HG03439 (cell line): ENCODE measurements at regions not wholly inside any gene's neighbourhood (a gene's known extent, or its start where the extent isn't known, plus 50 kb on each side); places are given as distances from the start of the nearest gene placed in this dataset.

Experiments used
- ATAC-seq: cut with Tn5 transposase; IDR thresholded peaks from one replicate; pipeline ENCODE4 v1.9.1; 2021; ENCODE audit warnings: mild to moderate bottlenecking, moderate library complexity; ENCODE audit not compliant: unreplicated experiment

DNA sequence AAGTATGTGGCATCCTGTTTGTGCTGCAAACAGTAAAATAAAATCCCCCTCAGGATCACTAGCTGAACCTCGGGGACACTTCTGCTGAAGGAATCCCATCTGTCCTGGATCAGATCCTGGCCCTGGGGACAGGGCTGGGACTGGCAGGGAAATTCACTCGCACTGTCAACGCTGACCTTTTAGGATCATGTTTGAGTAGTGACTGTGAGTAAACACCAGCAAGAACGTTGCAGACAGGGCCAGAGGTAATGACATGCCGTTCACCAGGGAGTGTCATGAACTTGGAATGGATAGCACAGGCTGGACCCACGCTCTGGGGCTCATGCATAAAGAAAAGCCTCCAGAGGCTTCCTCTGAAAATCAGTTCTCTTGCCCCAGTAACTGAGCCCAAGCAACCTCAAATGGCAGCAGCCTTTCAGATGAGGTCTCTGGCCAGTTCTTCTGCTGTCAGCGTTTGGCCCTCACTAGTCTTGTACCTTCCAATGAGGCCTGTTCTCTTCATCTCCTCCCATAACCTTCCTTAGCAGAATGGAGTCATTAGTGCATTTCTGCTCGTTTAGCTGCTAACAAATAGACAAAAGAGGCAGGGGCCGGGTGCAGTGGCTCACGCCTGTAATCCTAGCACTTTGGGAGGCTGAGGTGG lies 51.0 kb upstream of the BARX2 start:
- no peak for ATAC-seq

DNA sequence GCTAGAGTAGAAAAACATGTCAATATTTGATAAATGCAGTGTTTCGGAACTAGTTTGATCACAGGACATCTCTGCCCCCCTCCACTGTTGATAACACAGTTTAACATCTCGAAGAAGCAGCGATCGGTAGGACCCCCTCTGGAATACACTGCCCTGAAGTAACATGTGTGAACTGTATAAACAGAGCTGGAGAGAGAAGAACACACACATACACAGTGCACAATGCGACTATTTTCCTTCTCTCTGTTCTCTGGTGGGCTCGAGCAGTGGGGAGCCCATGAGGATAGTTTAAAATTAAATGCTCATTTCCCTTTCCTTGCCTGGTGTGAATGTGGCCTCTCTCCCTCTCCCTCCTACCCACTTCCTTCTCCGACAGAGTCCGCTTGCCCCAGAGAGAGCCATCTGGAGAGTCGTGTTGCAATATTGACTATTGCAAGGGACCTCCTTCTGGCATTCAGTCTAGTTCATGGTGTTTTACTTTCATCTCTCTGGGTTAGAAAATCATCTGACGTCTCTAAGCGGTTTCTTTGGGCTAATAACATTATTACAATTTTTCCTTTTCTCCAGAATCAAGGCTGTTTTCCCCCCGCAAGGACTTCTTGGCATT lies 51.6 kb upstream of the BARX2 start:
- ATAC-seq = no peak

GRCh38 chr11:129322941-129323340 lies 52.7 kb upstream of the BARX2 start:
- no peak for ATAC-seq

GRCh38 chr11:129321076-129321475 lies 54.6 kb upstream of the BARX2 start:
- no peak for ATAC-seq

- no peak for ATAC-seq
These were observed 55.2 kb upstream of the BARX2 start for GRCh38 chr11:129320494-129320893.

- no peak for ATAC-seq
These were observed 55.9 kb upstream of the BARX2 start for GRCh38 chr11:129319751-129320150.

DNA sequence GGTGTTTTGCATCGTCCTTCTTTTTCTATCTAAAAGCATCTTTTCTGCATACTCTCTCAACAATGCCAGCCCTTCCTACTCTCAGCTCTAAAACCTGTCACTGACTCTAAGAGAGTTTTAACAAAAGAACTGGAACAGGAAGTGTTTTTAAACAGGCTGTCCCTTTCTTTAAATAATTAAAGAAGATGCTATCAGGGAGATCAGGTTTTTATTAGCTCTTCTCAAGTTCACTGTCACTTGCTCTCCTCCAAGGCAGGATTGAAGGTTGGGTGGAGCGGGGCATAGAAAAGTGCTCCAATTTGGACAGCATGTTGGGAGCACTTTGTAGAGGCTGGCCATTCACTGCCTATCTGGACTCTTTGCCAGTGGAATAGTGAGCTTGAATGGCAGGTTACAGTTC lies 56.4 kb upstream of the BARX2 start:
- ATAC-seq = no peak

DNA sequence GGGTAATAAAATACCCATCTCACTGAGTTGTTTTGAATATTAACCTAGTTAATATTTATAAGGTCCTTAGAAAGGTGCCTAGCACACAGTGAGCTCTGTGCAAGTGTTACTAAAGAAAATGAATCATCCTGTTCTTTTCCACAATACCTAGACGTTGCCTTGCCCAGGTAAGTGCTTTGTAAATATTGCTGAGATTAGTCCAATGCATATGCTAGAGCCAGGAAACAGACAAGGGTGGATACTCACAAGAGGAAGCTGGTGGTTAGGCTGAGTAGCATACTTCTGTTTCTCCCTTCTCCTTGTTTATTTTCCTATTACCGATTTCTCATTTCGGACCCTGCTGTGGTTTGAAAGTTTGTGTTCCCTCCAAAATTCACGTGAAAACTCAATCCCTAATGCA lies 58.1 kb upstream of the BARX2 start:
- no peak for ATAC-seq

DNA sequence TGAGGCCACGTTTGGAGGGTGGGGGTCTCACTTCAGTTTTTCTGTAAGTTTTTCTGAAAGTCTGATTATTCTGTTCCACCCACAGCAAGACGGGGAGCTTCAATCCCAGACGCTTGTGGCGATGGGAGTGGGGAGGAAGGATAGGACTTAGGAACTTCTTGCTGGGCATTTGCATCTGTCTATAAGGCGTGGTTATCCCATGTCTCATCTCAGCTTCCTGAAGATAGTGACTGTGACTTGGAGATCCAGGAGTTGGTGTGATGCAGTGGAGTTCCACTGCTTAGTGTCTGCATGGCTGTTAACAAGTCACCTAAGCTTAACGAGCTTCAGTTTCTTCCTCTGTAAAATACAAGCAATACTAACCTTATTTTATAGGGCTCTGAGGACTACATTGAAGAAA lies 58.9 kb upstream of the BARX2 start:
- no peak for ATAC-seq

GRCh38 chr11:129315781-129316579 lies 59.7 kb upstream of the BARX2 start:
- ATAC-seq = no peak

GRCh38 chr11:129314371-129314770 lies 61.3 kb upstream of the BARX2 start:
- no peak for ATAC-seq

DNA sequence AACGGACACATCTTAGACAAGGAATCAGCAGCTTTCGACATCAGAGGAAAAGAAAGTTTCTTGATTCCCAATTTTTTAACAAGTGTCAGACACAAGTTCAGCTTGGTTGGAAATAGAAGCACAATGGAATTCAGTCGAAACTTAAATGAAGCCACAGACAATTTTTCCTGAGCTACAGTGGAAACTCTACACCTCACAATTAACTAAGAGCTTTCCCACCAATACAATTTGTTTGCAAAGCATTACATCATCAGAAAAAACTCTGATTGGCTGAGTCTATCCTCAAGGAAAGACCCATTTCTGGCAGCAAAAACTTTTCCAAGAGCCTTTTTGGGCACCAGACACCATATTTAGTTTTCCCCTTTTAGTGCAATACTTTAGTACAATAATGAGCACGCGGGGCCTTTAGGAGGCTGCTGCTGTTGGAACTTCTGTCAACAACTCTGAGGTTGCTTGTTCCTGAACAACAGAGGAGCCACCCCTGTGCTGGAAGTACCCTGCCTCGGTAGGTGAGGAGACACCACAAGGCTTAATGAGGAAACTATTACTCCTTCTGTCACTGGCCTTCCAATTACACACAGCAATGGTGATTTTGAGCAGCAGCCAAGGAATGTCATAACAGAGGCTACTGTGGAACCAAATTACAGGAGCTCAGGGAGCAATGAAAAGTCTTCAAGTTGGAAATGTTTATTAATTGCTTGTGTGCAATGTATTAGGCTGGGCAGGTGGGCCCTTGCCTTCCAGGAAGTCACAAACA lies 61.9 kb upstream of the BARX2 start:
- ATAC-seq = no peak

DNA sequence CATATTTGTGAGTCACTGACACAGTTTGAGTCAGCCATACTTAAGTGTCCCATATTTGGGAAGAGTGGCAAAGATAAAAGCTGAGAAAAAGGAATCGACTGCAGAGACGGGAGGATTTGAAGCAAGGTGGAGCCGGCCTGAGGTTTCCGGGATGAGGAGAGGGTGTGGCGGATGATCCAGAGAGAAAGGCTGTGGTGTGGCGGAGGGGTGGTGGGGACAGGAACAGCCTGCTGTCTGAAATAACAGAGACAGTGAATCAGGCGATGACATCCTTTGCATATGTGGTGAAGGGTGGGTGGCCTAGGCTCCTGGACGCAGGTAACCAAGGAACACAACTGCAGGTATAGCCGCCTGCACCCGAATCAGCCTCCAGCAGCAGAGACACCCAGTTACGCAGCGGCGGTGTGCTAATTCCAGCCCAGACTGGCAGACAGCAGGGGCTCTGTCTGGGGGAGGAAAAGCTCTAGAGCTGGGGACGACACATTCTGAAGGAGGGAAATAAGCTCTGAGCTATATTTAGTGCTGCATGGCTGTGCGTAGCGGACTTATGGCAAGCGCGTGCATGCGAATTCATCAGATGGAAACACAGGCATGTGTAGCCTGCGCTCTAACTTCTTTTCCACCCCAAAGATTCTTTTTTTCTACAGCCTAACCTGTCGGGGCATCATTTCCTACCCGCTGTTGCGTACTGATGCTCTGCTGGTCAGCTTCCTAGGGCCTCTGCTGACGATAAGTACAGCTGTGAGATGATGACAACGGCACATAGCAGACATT lies 62.7 kb upstream of the BARX2 start:
- ATAC-seq = no peak

GRCh38 chr11:129308241-129308865 lies 67.3 kb upstream of the BARX2 start:
- ATAC-seq = no peak

DNA sequence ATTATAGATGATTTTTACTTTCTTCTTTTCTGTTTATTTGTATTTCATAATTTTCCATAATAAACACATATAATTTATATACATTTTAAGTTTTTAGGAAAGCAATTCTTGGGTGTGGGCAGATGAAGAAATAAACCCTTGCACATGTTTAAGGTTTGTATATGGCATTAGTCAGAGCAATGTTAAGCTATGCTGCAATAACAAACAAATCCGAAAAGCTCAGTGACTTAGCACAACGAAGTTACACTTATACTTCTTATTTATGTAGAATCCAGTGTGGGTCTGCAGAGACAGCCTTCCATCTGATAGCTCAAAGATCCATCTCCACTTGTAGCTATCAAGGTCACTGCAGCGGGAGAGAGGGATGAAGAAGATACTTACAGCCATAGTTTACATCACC lies 68.5 kb upstream of the BARX2 start:
- ATAC-seq = no peak

- no peak for ATAC-seq
These were observed 73.1 kb upstream of the BARX2 start for GRCh38 chr11:129302386-129303101.

DNA sequence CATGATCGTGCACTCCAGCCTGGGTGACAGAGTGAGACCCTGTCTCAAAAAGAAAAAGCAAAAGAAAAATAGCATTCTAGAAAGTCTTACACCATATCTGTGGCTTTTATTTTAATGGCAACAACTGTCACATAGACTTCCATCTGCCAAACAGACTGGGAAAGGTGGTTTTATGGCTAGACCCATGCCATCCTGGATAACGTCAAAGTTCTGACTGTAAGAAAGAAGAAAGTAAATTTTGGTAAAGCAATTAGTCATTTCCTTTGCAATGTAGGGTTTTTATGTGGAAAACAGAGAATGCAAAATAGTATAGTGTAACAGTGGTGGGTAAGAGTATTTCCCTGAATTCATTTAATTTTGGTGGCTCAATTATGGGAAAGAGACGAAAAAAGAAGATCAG lies 75.5 kb upstream of the BARX2 start:
- ATAC-seq = no peak

- ATAC-seq = no peak
These were observed 76.7 kb upstream of the BARX2 start for GRCh38 chr11:129298988-129299387.

DNA sequence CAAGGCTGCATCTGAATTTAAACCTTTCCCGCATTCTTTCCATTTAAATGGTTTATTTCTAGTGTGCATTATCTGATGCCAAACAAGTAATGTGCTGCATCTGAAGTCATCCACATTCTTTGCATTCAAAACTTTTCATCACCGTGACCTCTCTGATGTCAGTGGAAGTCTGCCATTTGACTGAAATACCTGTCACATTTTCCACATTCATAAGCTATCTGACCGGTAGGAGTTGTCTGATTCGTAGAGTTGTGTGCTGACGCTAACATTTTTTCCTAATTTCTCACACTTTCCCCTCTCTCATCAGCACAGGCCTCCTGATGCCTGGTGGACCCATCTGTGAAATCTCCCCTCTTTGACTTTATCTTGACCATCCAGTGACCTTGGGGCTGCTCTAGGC lies 79.9 kb upstream of the BARX2 start:
- ATAC-seq = no peak

GRCh38 chr11:129292771-129293170 lies 82.9 kb upstream of the BARX2 start:
- no peak for ATAC-seq
